BE2C (cell line): ENCODE measurements at regions not wholly inside any gene's neighbourhood (a gene's known extent, or its start where the extent isn't known, plus 50 kb on each side); places are given as distances from the start of the nearest gene placed in this dataset.

Source experiments
- DNase-seq: peaks from one replicate; pipeline ENCODE4 v3.0.0-alpha.2; 2020
- H3K27me3 ChIP-seq: fragments of 250-450 bp; sonication (Bioruptor Pico); 2 replicates; pipeline ENCODE4 v1.5.1; 2020; ENCODE audit warnings: mild to moderate bottlenecking
- H3K36me3 ChIP-seq: fragments of 250-450 bp; sonication (Bioruptor Pico); 2 replicates; pipeline ENCODE4 v1.5.1; 2020; ENCODE audit warnings: mild to moderate bottlenecking
- H3K4me1 ChIP-seq: fragments of 250-450 bp; sonication (Bioruptor Pico); 2 replicates; pipeline ENCODE4 v1.5.1; 2020
- H3K4me3 ChIP-seq: 2 replicates; pipeline ENCODE4 v1.5.1; 2011; ENCODE audit warnings: low read depth, low read length
- H3K9me3 ChIP-seq: fragments of 250-450 bp; sonication (Bioruptor Pico); 2 replicates; pipeline ENCODE4 v1.5.1; 2020
- TF ChIP-seq, protein P1 (sequence below): IDR thresholded peaks from 2 replicates; pipeline ENCODE4 v1.5.1; 2012; ENCODE audit warnings: mild to moderate bottlenecking, low read depth, low read length

DNA sequence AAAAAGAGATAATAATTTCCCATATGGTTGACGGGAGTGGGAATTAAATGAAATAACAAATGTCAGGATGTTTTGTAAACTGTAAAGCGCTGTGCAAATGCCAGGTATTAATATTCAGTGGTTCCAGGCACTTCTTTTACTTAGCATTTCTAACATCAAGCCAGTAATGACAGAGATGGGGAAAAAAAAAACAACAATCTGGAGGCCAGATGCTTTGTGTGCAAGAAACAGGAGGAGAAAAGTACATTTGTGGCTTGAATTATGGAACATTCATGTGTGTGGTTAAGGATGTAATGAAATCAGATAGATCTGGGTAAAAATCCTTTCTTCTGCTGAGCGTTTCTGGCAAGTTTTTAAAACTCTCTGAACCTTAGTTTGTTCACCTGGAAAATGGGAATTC lies 509.6 kb downstream of the FUT8 start:
- DNase-seq = no peak
- 0 out of 2 replicates have a peak, but pooled peaks cover 3% of the 10 kb centered on the region for H3K27me3 ChIP-seq
- H3K9me3 ChIP-seq = no peaks in the 10 kb centered on the region
- no peaks in the 10 kb centered on the region for H3K36me3 ChIP-seq
- H3K4me3 ChIP-seq = no peak overlapping the region
- H3K4me1 ChIP-seq = no peaks in the 10 kb centered on the region
- TF ChIP-seq, protein P1, sequence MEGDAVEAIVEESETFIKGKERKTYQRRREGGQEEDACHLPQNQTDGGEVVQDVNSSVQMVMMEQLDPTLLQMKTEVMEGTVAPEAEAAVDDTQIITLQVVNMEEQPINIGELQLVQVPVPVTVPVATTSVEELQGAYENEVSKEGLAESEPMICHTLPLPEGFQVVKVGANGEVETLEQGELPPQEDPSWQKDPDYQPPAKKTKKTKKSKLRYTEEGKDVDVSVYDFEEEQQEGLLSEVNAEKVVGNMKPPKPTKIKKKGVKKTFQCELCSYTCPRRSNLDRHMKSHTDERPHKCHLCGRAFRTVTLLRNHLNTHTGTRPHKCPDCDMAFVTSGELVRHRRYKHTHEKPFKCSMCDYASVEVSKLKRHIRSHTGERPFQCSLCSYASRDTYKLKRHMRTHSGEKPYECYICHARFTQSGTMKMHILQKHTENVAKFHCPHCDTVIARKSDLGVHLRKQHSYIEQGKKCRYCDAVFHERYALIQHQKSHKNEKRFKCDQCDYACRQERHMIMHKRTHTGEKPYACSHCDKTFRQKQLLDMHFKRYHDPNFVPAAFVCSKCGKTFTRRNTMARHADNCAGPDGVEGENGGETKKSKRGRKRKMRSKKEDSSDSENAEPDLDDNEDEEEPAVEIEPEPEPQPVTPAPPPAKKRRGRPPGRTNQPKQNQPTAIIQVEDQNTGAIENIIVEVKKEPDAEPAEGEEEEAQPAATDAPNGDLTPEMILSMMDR = no peak

DNA sequence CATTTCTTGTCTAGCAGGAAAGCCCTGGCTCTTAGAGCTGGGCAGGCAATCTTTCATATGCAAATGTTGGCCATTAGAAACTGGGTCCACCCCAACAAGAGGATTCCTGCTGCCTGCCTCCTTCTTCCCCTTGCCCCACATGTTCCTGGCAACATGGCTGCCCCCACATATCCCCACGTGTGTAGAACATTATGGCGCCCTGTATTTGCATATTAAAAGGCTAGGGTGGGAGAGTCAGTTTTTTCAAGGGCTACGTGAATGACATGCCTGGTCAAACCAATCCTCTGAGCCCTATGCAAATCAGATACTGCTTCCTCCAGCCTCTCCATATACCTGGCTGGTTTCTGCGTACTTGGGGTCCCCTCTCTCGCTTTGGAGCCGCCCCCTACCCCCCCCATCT lies 514.0 kb downstream of the FUT8 start:
- TF ChIP-seq, protein P1 = no peak
- Histone ChIP-seq H3K4me3 (no peak overlapping the region), H3K4me1 (no peaks in the 10 kb centered on the region), H3K27me3 (peaks cover 5% of the 10 kb centered on the region; the same call in 1 of the 2 replicates), H3K36me3 (no peaks in the 10 kb centered on the region), H3K9me3 (no peaks in the 10 kb centered on the region)
- DNase-seq = no peak

DNA sequence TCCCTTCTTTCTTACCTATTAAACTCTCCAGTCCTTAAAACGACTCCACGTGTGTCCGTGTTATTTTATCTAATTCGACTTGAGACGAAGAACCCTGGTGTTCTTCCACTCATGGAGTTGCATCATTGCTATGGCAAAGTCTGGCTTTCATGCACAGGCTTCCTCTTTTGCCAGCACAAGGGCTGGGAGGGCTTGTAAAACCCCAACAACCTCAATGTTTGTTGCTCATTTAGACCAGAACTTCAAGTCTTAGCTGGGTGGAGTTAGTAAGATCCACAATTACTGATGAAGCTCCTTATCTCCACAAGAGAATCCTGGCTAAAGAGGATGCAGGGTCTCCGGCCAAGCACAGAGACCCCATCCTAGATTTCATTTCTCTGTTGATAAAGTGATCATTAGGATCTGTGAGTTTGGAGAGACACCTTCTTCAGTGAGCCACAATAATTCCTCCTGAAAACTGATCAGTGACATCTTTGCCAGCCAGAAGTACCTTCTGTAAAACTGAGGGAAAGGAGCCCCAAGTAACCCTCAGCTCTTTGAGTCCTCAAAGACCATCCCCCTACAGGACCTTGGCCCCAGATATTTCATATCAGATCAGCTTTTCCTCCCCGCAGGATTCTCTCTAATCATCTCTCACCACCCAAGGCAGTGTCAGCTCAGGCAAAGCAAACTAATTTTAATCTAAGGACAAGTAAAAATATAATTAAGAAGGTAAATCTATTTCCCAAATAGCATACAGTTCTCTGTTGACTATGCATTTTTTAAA lies 514.6 kb downstream of the FUT8 start:
- Histone ChIP-seq H3K27me3 (peaks cover 5% of the 10 kb centered on the region; the same call in 1 of the 2 replicates), H3K4me3 (no peak overlapping the region)

DNA sequence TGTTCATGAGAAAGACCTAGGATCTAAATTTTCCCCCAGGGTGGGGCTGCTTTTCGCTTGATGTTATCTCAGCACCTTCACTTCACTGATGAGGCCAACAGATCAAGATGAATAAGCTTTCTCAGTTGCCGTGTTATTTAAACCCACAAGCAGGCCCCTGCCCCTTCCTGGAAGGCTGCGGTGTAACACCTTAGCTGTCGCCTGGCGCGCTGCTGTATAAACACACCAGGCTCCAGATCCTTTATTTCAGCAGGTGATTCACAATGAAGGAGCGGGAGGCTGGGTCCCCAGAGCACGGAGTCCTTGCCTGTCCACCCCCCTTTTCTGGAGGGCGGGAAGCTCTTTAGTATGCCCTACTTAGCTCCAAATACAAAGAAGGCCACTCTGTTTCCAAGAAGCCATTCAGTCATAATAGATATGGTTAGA lies 515.4 kb downstream of the FUT8 start:
- DNase-seq = no peak
- no peaks in the 10 kb centered on the region for H3K36me3 ChIP-seq
- H3K4me1 ChIP-seq = no peaks in the 10 kb centered on the region
- TF ChIP-seq, protein P1 = no peak
- no peaks in the 10 kb centered on the region for H3K9me3 ChIP-seq
- H3K27me3 ChIP-seq = peaks cover 5% of the 10 kb centered on the region; the same call in 1 of the 2 replicates
- H3K4me3 ChIP-seq = no peak overlapping the region

More for the DNA sequence above, 514.6 kb downstream of the FUT8 start:
- no peaks in the 10 kb centered on the region for H3K36me3 ChIP-seq
- no peaks in the 10 kb centered on the region for H3K4me1 ChIP-seq
- no peak for DNase-seq
- no peaks in the 10 kb centered on the region for H3K9me3 ChIP-seq
- TF ChIP-seq, protein P1 = no peak

DNA sequence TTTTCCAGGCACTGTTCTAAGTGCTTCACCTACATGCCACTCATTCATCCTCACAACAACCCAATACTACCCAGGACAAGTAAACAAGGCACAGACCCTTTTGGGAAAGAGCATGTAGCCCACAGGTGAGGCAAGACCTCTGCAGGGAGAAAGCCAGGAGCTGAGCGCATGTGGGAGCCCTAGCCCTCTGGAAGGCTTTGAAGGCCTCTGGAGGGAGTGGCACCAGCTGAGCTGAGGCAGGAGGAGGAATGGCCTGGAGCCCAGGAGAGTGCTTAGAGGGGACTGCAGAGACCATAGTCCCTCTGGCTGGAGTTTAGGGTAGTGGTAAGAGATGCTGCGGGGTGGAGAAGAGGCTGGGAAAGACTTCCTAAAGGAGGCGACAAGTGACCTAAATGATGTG lies 516.5 kb downstream of the FUT8 start:
- no peak for DNase-seq
- H3K9me3 ChIP-seq = no peaks in the 10 kb centered on the region
- no peak overlapping the region for H3K4me3 ChIP-seq
- H3K4me1 ChIP-seq = no peaks in the 10 kb centered on the region
- H3K36me3 ChIP-seq = no peaks in the 10 kb centered on the region
- peaks cover 5% of the 10 kb centered on the region; the same call in 1 of the 2 replicates for H3K27me3 ChIP-seq
- TF ChIP-seq, protein P1 = no peak

DNA sequence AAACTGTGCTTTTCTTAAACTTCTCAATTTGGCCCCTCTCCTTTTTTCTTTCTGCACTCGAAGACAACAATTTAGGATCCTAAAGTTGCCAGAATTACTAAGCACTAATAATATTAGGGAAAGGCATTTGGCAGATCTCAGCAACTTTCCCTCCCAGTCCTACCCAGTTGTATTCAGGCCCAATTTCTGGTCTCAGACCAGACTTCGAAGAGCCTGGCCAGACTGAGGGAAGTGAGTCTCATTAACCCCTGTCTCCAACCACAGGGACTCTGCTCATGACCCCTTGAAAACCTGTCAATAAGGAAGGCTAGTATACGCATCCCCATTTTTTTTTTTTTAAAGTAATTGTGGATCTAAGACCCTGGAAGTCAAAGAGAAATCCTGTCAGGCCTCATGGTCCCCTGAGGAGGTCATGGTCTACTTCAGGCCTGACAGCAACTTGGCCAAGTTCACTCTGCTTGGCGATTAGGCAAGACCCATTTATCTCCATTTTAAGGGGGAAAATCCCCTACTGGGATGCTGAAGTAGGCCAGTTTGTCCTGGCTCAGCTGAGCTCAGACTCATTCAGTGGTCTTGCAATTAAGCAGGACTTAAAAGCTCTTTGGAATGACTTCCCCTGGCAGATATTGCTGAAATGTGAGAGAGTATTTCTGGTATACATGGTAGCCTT lies 521.0 kb downstream of the FUT8 start:
- no peaks in the 10 kb centered on the region for H3K9me3 ChIP-seq
- no peak for DNase-seq
- no peaks in the 10 kb centered on the region for H3K27me3 ChIP-seq
- no peak overlapping the region for H3K4me3 ChIP-seq
- no peaks in the 10 kb centered on the region for H3K36me3 ChIP-seq
- H3K4me1 ChIP-seq = no peaks in the 10 kb centered on the region
- TF ChIP-seq, protein P1 = no peak
